ENCODE measurements at regions not wholly inside any gene's neighbourhood (a gene's known extent, or its start where the extent isn't known, plus 50 kb on each side); places are given as distances from the start of the nearest gene placed in this dataset.

DNA sequence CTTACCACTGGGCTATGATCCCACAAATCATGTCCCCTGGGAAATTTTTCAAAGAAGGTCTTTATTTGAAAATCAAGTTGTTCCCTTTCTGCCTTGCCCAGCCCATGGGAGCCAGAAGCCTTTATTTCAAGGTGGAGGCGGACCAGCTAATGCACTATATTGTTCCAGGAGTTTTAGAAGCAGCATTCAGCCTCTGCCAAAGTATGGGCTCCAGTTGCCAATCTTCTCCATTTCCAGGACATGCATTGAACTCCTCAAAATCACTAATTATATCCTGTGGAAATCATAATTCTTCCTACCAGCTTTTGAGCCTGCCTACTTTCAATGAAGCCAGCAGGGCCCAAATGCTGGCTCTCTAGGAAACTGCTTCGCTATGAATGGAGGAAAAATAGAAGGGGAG is 195.8 kb downstream of the RAD51AP2 start:
- no peak for DNase-seq (ENCODE audit: low spot score)
- TF ChIP-seq, protein P1, sequence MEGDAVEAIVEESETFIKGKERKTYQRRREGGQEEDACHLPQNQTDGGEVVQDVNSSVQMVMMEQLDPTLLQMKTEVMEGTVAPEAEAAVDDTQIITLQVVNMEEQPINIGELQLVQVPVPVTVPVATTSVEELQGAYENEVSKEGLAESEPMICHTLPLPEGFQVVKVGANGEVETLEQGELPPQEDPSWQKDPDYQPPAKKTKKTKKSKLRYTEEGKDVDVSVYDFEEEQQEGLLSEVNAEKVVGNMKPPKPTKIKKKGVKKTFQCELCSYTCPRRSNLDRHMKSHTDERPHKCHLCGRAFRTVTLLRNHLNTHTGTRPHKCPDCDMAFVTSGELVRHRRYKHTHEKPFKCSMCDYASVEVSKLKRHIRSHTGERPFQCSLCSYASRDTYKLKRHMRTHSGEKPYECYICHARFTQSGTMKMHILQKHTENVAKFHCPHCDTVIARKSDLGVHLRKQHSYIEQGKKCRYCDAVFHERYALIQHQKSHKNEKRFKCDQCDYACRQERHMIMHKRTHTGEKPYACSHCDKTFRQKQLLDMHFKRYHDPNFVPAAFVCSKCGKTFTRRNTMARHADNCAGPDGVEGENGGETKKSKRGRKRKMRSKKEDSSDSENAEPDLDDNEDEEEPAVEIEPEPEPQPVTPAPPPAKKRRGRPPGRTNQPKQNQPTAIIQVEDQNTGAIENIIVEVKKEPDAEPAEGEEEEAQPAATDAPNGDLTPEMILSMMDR (IDR thresholded peaks at IDR 0.05; ENCODE audit: extremely low read depth, missing control alignments): no peak

DNA sequence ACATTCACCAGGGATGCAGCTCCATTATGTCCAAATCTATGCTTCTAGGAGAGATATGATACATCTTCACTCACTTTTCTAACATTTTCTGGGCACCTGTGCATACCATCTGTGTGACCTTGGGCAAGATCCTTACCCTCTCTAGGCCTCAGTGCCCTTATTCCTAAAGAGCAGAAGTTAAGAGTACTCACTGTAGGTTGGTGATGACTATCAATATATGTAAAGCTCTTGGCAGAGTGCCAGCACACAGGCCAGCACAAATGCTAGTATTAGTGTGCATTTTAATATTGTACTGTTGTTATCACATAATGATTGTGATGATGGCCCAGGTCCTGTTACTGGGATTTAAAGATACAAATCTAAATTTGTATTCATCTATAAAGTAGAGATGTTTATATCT is 199.2 kb downstream of the RAD51AP2 start:
- DNase-seq (ENCODE audit: low spot score): no peak
- TF ChIP-seq, protein P1 (IDR thresholded peaks at IDR 0.05; ENCODE audit: extremely low read depth, missing control alignments): no peak

DNA sequence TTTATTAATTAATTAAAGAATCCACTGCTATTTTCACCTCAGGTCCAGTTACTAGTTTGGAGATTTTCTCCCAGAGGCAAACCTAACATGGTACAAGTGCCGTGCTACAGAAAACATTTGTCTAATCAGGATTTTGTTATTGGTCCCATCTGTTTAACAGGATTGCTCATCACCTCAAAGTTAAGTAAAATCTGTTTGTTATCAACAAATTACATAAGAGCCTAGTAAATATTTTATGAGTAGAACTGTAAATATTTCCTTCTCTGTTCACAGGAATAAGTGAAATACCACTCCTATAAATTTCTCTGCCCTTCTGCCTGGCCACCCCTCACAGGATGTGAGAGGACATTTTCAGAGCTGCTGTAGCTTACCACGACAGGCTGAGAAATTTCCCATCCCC is 200.2 kb downstream of the RAD51AP2 start:
- TF ChIP-seq, protein P1 (IDR thresholded peaks at IDR 0.05; ENCODE audit: extremely low read depth, missing control alignments): no peak
- no peak for DNase-seq (ENCODE audit: low spot score)

DNA sequence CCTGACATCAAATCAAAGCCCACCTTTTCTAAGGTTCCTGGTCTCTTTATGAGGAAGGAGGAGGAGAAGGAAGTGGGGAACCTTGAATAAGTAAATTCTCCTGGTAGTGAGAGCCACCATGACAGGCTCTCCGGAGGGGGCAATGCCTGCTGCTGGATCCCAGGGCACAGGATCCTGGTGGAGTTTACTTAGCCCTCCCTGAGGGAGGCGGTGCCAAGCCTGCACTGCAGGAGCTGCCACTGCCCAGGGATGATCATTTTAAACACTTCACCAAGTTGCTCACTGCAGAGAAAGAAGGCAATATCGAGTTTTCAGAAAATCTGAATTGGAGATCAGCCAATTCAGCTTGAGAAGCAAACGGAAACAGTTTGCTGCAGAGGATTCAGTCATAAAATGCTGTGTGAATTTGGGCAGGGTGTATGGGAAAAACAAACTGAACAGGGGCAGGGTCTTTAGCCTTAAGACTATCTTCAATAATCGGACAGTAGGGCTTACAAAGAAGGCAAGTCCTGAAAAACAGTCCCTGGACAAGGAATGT is 200.7 kb downstream of the RAD51AP2 start:
- no peak for DNase-seq (ENCODE audit: low spot score)
- TF ChIP-seq, protein P1 (IDR thresholded peaks at IDR 0.05; ENCODE audit: extremely low read depth, missing control alignments): no peak

DNA sequence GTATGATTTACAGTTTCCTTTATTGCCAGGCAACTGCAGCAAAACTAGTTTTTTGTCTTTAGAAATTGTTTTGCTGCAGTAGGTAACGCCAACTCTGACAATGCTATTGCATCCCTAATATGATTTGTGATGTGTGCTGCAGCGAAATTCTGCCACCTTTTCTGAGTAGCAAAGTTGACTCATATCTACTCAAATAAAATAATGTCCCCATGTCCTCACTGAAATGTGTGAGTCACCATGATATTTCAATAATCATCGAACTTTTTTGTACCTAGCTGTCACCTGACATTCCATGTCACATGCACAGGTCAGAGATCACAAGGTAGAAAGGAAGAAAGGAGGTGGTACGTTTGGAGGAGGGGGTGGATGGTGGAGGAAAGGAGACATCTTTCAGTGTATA is 205.0 kb downstream of the RAD51AP2 start:
- DNase-seq (ENCODE audit: low spot score): no peak

DNA sequence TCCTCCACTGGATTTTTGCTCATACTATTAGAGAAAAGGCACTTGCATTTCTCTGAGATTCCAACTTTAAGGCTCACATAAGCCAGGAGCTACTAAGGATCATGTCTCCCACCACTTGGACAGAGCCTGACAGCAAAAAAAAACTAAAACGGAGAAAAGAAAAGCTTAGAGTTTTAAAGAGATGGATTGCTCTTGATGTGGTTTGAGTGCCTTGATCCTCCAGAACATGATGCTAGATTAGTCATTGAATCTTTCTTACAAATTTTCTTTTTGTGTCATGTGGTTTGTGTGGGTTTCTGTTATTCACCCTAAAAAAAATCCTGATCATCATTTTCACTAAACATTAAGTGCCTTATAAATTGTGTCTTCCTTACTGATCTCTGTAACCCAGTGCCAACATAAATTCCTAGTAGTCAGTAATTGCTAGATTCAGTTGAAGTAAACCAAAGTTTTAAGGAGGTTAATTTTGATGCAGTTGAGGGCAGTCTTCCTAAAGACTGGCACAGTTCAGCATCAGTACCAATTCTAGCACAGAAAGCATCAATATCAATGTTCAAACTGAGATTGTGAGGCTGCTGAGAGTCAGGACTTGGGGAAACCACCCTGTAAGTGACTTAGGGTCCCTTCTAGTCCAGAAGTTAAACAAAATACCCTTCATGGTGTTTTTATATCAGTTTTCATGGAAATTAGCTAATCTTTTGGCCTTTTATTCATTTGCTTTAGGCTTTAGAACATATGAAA is 206.3 kb downstream of the RAD51AP2 start:
- TF ChIP-seq, protein P1 (IDR thresholded peaks at IDR 0.05; ENCODE audit: extremely low read depth, missing control alignments): no peak
- DNase-seq (ENCODE audit: low spot score): no peak

More for the DNA sequence above, 205.0 kb downstream of the RAD51AP2 start:
- TF ChIP-seq, protein P1 (IDR thresholded peaks at IDR 0.05; ENCODE audit: extremely low read depth, missing control alignments): no peak

DNA sequence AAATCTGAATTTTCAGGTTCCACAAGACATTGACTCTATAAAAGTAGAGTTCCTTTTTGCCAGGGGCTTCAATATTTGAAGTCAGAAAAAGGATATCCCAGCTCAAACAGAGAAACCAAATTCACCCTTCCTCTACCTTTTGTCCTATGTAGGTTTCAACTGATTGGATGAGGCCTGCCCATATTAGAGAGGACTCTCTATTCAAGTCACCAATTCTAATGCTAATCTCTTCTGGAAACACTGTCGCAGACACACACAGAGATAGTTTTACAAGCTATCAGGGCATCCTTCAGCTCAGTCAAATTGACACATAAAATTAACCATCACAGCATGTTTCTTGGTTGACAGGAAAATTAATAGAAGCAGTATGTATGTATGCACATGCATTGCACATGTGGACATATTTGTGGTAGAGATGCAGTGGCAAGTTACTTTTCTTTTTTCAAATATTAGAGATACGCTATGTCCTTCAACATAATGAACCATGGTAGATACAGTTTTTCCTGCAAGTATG is 207.1 kb downstream of the RAD51AP2 start:
- TF ChIP-seq, protein P1 (IDR thresholded peaks at IDR 0.05; ENCODE audit: extremely low read depth, missing control alignments): no peak
- DNase-seq (ENCODE audit: low spot score): no peak

Measured in GM20000 (cell line).